ENCODE measurements at regions not wholly inside any gene's neighbourhood (a gene's known extent, or its start where the extent isn't known, plus 50 kb on each side); places are given as distances from the start of the nearest gene placed in this dataset.

DNA sequence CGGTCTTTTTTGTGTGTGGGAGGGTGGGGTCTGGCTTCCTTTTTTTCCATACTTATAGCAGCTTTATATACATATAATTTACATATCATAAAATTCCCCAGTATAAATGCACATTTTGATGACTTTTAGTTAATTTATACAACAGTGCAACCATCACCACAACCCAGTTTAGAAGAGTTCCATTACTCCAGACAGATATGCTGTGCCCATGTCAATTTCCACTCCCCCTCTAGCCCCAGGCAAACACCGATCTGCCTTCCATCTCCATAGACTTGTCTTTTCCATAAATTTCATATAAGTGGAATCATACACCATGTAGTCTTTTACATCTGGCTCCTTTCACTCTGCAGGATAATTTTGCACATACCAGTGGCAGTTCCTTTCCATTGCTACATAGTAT, 139.2 kb upstream of the SYT6 start:
- TF ChIP-seq CTCF (IDR thresholded peaks at IDR 0.05), result no peak
- TF ChIP-seq POLR2A (IDR thresholded peaks at IDR 0.05), result no peak

Data from adrenal gland (tissue), 5 donors.